ENCODE measurements at regions not wholly inside any gene's neighbourhood (a gene's known extent, or its start where the extent isn't known, plus 50 kb on each side); places are given as distances from the start of the nearest gene placed in this dataset.
A peak's percentile ranks its signal among the peaks of the same experiment; 100 is the strongest.

- Histone ChIP-seq H4K8ac (replicated peaks; ENCODE audit: insufficient read length, low read depth, low read length) (no peak overlapping the region), H4K5ac (ENCODE audit: insufficient read length, low read depth, low read length) (no peak overlapping the region), H4K91ac (ENCODE audit: insufficient read length, low read depth, low read length) (no peak overlapping the region), H3K4me1 (ENCODE audit: insufficient read depth, low read length) (no peaks in the 10 kb centered on the region; the same call in 1 of the 2 replicates), H2BK5ac (ENCODE audit: insufficient read length, low read length) (no peak overlapping the region), H3K23ac (ENCODE audit: insufficient read length, low read depth, low read length) (no peak overlapping the region), H2AK5ac (ENCODE audit: insufficient read length, low read length) (no peak overlapping the region), H2BK12ac (ENCODE audit: insufficient read length, low read depth, low read length) (no peak overlapping the region), H3K4ac (ENCODE audit: low read depth, low read length) (no peak overlapping the region), H2BK120ac (ENCODE audit: low read depth, low read length, poor library complexity, severe bottlenecking) (no peak overlapping the region), H3T11ph (ENCODE audit: low read length) (no peak overlapping the region), H4K20me1 (ENCODE audit: control insufficient read depth, insufficient read depth, insufficient read length) (no peaks in the 10 kb centered on the region), H2BK20ac (ENCODE audit: low read depth, low read length, poor library complexity, severe bottlenecking) (no peak overlapping the region), H3K23me2 (ENCODE audit: insufficient read length, low read depth, low read length, poor library complexity, severe bottlenecking) (no peaks in the 10 kb centered on the region), H3K27ac (ENCODE audit: insufficient read length, low read depth, low read length) (no peak overlapping the region), H3K79me2 (ENCODE audit: insufficient read depth, low read length) (no peaks in the 10 kb centered on the region), H2BK15ac (ENCODE audit: low read depth, low read length) (no peak overlapping the region), H3K18ac (ENCODE audit: insufficient read length, low read depth, low read length) (no peak overlapping the region), H3K27me3 (ENCODE audit: insufficient read depth, low read length) (no peaks in the 10 kb centered on the region), H3K4me2 (ENCODE audit: insufficient read depth, insufficient read length, low read length) (no peak overlapping the region), H3K56ac (ENCODE audit: insufficient read length, low read depth, low read length) (no peak overlapping the region), H3K9ac (ENCODE audit: extremely low read depth, insufficient read length, low read length) (no peak overlapping the region), H2AFZ (ENCODE audit: low read length) (peak overlapping the region; percentile 78), H3K79me1 (ENCODE audit: insufficient read depth, low read depth, low read length, poor library complexity, severe bottlenecking) (no peaks in the 10 kb centered on the region), H3K14ac (ENCODE audit: insufficient read depth, low read length) (no peak overlapping the region), H3K9me3 (ENCODE audit: control insufficient read depth, low read depth, low read length) (no peaks in the 10 kb centered on the region)
- TF ChIP-seq, protein P1, sequence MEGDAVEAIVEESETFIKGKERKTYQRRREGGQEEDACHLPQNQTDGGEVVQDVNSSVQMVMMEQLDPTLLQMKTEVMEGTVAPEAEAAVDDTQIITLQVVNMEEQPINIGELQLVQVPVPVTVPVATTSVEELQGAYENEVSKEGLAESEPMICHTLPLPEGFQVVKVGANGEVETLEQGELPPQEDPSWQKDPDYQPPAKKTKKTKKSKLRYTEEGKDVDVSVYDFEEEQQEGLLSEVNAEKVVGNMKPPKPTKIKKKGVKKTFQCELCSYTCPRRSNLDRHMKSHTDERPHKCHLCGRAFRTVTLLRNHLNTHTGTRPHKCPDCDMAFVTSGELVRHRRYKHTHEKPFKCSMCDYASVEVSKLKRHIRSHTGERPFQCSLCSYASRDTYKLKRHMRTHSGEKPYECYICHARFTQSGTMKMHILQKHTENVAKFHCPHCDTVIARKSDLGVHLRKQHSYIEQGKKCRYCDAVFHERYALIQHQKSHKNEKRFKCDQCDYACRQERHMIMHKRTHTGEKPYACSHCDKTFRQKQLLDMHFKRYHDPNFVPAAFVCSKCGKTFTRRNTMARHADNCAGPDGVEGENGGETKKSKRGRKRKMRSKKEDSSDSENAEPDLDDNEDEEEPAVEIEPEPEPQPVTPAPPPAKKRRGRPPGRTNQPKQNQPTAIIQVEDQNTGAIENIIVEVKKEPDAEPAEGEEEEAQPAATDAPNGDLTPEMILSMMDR (conservative IDR thresholded peaks at IDR 0.05) = no peak
- Mint-ChIP-seq H3K4me3 (no peak overlapping the region), H3K4me1 (peaks cover 4 to 13% of the 10 kb centered on the region in 2 experiments; a peak in 2 of 4 replicates), H3K27me3 (ENCODE audit: low read depth) (no peaks in the 10 kb centered on the region), H3K27ac (no peak overlapping the region), H3K36me3 (ENCODE audit: insufficient read depth in 1 of 3, low read depth in 3 of 3) (no peaks in the 10 kb centered on the region), H3K9me3 (no peaks in the 10 kb centered on the region)
- no CpG with 5 or more reads among the region's 6 CpGs for WGBS (ENCODE audit: extremely low coverage, insufficient read length, low lambda C conversion rate)
- no peak for DNase-seq
Measured at GRCh38 chr2:145764631-145765030, 1244.7 kb upstream of the ZEB2 start.
